SK-N-SH (cell line): ENCODE measurements at regions not wholly inside any gene's neighbourhood (a gene's known extent, or its start where the extent isn't known, plus 50 kb on each side); places are given as distances from the start of the nearest gene placed in this dataset.

Experiments used
- CTCF ChIA-PET: fragments of 300-600, 350-600 bp; formaldehyde crosslinking; extraction: SDS; loops from one replicate; lab custom pipeline; 2021; lab: Yijun Ruan, JAX
- POLR2A ChIA-PET: fragments of 350-600 bp; sonication (Branson Sonifier 250); formaldehyde crosslinking; extraction: SDS; loops from one replicate; lab custom pipeline; 2020; ENCODE audit warnings: antibody characterized with exemption, inconsistent platforms; lab: Yijun Ruan, JAX
- DNase-seq: peaks from one replicate; pipeline ENCODE4 v3.0.0; 2012
- H2AFZ ChIP-seq: fragments of 200-600 bp; sonication (generic); 2 replicates; pipeline ENCODE4 v1.8.1; 2016; ENCODE audit warnings: antibody characterized with exemption, mild to moderate bottlenecking, low read depth
- H3F3A ChIP-seq: fragments of 200-600 bp; sonication (generic); replicated peaks from 2 replicates; pipeline ENCODE3; 2016; ENCODE audit warnings: antibody characterized with exemption, mild to moderate bottlenecking; ENCODE audit not compliant: insufficient read depth
- H3K27ac ChIP-seq, 2 experiments: fragments of 200-500 bp in 1 of 2; fragments of 200-600 bp in 1 of 2; sonication (Bioruptor generic) in 1 of 2; sonication (generic), shearing (Covaris generic) in 1 of 2; 2 replicates each; pipeline versions ENCODE4 v1.5.1 to v1.6.1; 2014 to 2016; ENCODE audit warnings: low read depth in 2 of 2, inconsistent platforms in 1 of 2, low read length in 1 of 2, mild to moderate bottlenecking in 1 of 2, mixed read lengths in 1 of 2
- H3K27me3 ChIP-seq: fragments of 200-600 bp; sonication (generic), shearing (Covaris generic); 2 replicates; pipeline ENCODE4 v1.6.1; 2016; ENCODE audit warnings: mixed run types; ENCODE audit not compliant: insufficient read depth
- H3K36me3 ChIP-seq, 2 experiments: fragments of 200-500 bp in 1 of 2; fragments of 200-600 bp in 1 of 2; sonication (Bioruptor generic) in 1 of 2; sonication (generic) in 1 of 2; replicated peaks in 1 of 2; 2 replicates each; pipeline versions ENCODE3 to v1.5.1; 2014 to 2016; ENCODE audit warnings: low read length in 1 of 2, mild to moderate bottlenecking in 1 of 2; ENCODE audit not compliant: insufficient read depth in 2 of 2, control insufficient read depth in 1 of 2
- H3K4me1 ChIP-seq, 2 experiments: fragments of 200-500 bp in 1 of 2; fragments of 200-600 bp in 1 of 2; sonication (Bioruptor generic) in 1 of 2; sonication (generic), shearing (Covaris generic) in 1 of 2; 2 replicates each; pipeline versions ENCODE4 v1.5.1 to v1.6.1; 2014 to 2016; ENCODE audit warnings: low read depth in 1 of 2, low read length in 1 of 2, mixed run types in 1 of 2; ENCODE audit not compliant: insufficient read depth in 2 of 2, control insufficient read depth in 1 of 2
- H3K4me2 ChIP-seq: fragments of 200-600 bp; sonication (generic), shearing (Covaris generic); 2 replicates; pipeline ENCODE4 v1.6.1; 2017; ENCODE audit warnings: mixed run types
- H3K4me3 ChIP-seq, 2 experiments: fragments of 200-500 bp in 1 of 2; fragments of 200-600 bp in 1 of 2; sonication (Bioruptor generic) in 1 of 2; sonication (generic), shearing (Covaris generic) in 1 of 2; 2 replicates each; pipeline versions ENCODE4 v1.5.1 to v1.8.1; 2014 to 2016; ENCODE audit warnings: low read depth in 2 of 2, inconsistent platforms in 1 of 2, low read length in 1 of 2, mild to moderate bottlenecking in 1 of 2, mixed read lengths in 1 of 2, moderate library complexity in 1 of 2
- H3K79me2 ChIP-seq: fragments of 200-600 bp; sonication (generic); 2 replicates; pipeline ENCODE4 v1.8.1; 2017; ENCODE audit warnings: mild to moderate bottlenecking; ENCODE audit not compliant: insufficient read depth
- H3K9ac ChIP-seq: fragments of 200-600 bp; sonication (generic); 2 replicates; pipeline ENCODE4 v1.6.1; 2017; ENCODE audit warnings: mixed run types
- H3K9me2 ChIP-seq: fragments of 200-600 bp; sonication (generic); 2 replicates; pipeline ENCODE4 v1.6.1; 2017; ENCODE audit warnings: mixed run types
- H3K9me3 ChIP-seq: fragments of 200-600 bp; sonication (generic); 2 replicates; pipeline ENCODE4 v1.6.1; 2017; ENCODE audit warnings: mixed run types, mild to moderate bottlenecking, moderate library complexity
- H4K20me1 ChIP-seq: fragments of 200-600 bp; sonication (generic); 2 replicates; pipeline ENCODE4 v1.6.1; 2017; ENCODE audit warnings: mild to moderate bottlenecking, mixed run types; ENCODE audit not compliant: insufficient read depth
- EZH2phosphoT487 ChIP-seq: fragments of 200-600 bp; sonication (generic); IDR thresholded peaks from 2 replicates; pipeline ENCODE4 v1.6.1; 2017; ENCODE audit warnings: low read depth, mixed run types, mild to moderate bottlenecking, antibody characterized with exemption, moderate library complexity, borderline replicate concordance
- MEF2A ChIP-seq: IDR thresholded peaks from 2 replicates; pipeline ENCODE4 v1.4.0; 2012; ENCODE audit warnings: low read depth, borderline replicate concordance
- NFIC ChIP-seq: IDR thresholded peaks from 2 replicates; pipeline ENCODE4 v1.4.0; 2012; ENCODE audit warnings: borderline replicate concordance
- WGBS: methylation state at CpG from one replicate; pipeline ENCODE4 v1.1.6; 2017; ENCODE audit warnings: low lambda C conversion rate; 5-methylcytosine and 5-hydroxymethylcytosine counted together
- TF ChIP-seq, protein P1 (sequence below): fragments of 200-600 bp; sonication (generic); IDR thresholded peaks from 2 replicates; pipeline ENCODE4 v1.6.1; 2017; ENCODE audit warnings: antibody characterized with exemption, mild to moderate bottlenecking, moderate library complexity

- TF ChIP-seq, protein P1, sequence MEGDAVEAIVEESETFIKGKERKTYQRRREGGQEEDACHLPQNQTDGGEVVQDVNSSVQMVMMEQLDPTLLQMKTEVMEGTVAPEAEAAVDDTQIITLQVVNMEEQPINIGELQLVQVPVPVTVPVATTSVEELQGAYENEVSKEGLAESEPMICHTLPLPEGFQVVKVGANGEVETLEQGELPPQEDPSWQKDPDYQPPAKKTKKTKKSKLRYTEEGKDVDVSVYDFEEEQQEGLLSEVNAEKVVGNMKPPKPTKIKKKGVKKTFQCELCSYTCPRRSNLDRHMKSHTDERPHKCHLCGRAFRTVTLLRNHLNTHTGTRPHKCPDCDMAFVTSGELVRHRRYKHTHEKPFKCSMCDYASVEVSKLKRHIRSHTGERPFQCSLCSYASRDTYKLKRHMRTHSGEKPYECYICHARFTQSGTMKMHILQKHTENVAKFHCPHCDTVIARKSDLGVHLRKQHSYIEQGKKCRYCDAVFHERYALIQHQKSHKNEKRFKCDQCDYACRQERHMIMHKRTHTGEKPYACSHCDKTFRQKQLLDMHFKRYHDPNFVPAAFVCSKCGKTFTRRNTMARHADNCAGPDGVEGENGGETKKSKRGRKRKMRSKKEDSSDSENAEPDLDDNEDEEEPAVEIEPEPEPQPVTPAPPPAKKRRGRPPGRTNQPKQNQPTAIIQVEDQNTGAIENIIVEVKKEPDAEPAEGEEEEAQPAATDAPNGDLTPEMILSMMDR = no peak
- no peak for TF ChIP-seq EZH2phosphoT487
- TF ChIP-seq, all 33 proteins: peak for 0
These were observed 51.2 kb upstream of the ARRDC3 start (continued) for GRCh38 chr5:91434348-91434747.

DNA sequence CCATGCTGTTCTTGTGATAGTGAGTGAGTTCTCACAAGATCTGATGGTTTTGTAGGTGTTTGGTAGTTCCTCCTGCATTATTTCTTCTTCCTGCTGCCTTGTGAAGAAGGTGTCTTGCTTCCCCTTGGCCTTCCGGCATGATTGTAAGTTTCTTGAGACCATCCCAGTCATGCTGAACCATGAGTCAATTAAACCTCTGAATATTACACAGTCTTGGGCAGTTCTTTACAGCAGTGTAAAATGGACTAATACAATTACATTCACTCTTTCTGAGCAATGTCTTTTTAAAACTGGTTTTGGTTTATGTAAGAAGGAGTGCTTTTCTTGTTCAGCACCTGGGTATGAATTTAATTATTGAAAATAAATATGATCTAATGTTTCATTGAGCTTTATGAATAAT, 50.7 kb upstream of the ARRDC3 start:
- ChIA-PET POLR2A (no interaction called here), CTCF (interaction anchor here (5.8 kb wide), 1 partner anchor 14 kb away, joined by 45 read pairs; no protein-coding TSS in a partner anchor)
- Histone ChIP-seq H3K9me3 (no peaks in the 10 kb centered on the region), H3K79me2 (no peaks in the 10 kb centered on the region), H2AFZ (no peak overlapping the region), H3K27ac (no peak overlapping the region), H3K36me3 (no peaks in the 10 kb centered on the region), H3K9ac (no peak overlapping the region), H3K4me2 (no peak overlapping the region), H4K20me1 (no peaks in the 10 kb centered on the region), H3K4me1 (no peaks in the 10 kb centered on the region), H3K9me2 (0 out of 2 replicates have a peak, but pooled peaks cover 3% of the 10 kb centered on the region), H3K27me3 (no peaks in the 10 kb centered on the region), H3F3A (no peaks in the 10 kb centered on the region), H3K4me3 (no peak overlapping the region)
- WGBS = 100% methylated on average over 1 of the region's 1 CpG
- DNase-seq = no peak
- TF ChIP-seq NFIC (no peak), MEF2A (no peak)
- TF ChIP-seq, protein P1 = no peak
